ENCODE measurements at regions not wholly inside any gene's neighbourhood (a gene's known extent, or its start where the extent isn't known, plus 50 kb on each side); places are given as distances from the start of the nearest gene placed in this dataset.

DNA sequence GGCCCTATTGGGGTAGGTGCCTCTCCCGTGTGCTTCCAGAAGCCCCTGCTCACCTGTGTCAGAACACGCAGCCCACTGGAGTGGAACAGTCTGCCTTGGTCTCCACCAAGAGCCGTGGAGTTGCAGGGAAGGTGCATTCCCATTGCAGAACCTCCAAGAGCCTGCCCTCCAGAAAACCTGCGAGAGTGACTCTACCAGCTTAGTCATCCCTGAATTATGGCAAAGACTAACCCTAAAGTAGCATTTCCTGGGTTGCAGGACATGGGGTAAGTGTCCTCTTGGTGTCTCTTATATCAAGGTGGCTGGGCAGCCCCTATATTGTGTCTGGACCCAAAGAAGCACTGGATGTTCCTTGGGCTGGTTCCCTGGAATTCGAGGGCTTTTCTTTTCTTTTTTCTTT is 224.6 kb downstream of the BCOR start:
- no peaks in the 10 kb centered on the region for H3K4me1 ChIP-seq (ENCODE audit: control insufficient read depth, low read length)
- H3K27ac ChIP-seq (ENCODE audit: low read depth, low read length) = no peak overlapping the region
- H3F3A ChIP-seq (ENCODE audit: control insufficient read depth, insufficient read depth) = no peaks in the 10 kb centered on the region
- no peaks in the 10 kb centered on the region for H3K36me3 ChIP-seq (ENCODE audit: control insufficient read depth, low read length)
- TF ChIP-seq EZH2phosphoT487 (IDR thresholded peaks at IDR 0.05; ENCODE audit: borderline replicate concordance, low read length) = no peak
- TF ChIP-seq, protein P1, sequence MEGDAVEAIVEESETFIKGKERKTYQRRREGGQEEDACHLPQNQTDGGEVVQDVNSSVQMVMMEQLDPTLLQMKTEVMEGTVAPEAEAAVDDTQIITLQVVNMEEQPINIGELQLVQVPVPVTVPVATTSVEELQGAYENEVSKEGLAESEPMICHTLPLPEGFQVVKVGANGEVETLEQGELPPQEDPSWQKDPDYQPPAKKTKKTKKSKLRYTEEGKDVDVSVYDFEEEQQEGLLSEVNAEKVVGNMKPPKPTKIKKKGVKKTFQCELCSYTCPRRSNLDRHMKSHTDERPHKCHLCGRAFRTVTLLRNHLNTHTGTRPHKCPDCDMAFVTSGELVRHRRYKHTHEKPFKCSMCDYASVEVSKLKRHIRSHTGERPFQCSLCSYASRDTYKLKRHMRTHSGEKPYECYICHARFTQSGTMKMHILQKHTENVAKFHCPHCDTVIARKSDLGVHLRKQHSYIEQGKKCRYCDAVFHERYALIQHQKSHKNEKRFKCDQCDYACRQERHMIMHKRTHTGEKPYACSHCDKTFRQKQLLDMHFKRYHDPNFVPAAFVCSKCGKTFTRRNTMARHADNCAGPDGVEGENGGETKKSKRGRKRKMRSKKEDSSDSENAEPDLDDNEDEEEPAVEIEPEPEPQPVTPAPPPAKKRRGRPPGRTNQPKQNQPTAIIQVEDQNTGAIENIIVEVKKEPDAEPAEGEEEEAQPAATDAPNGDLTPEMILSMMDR (IDR thresholded peaks at IDR 0.05; ENCODE audit: low read depth, low read length, poor library complexity, severe bottlenecking) = no peak
- no peaks in the 10 kb centered on the region for H4K20me1 ChIP-seq (ENCODE audit: control insufficient read depth, insufficient read depth, low read depth, low read length)
- H3K27me3 ChIP-seq (ENCODE audit: control insufficient read depth, low read length) = no peaks in the 10 kb centered on the region
- no peak overlapping the region for H3K4me2 ChIP-seq (ENCODE audit: low read length)
- no peaks in the 10 kb centered on the region for H3K79me2 ChIP-seq (ENCODE audit: control insufficient read depth, low read length)
- no peak overlapping the region for H3K4me3 ChIP-seq (ENCODE audit: low read length)
- H3K9me2 ChIP-seq (replicated peaks; ENCODE audit: control insufficient read depth, low read length) = no peaks in the 10 kb centered on the region
- H3K9me3 ChIP-seq (ENCODE audit: control insufficient read depth, insufficient read depth, low read length) = no peaks in the 10 kb centered on the region

DNA sequence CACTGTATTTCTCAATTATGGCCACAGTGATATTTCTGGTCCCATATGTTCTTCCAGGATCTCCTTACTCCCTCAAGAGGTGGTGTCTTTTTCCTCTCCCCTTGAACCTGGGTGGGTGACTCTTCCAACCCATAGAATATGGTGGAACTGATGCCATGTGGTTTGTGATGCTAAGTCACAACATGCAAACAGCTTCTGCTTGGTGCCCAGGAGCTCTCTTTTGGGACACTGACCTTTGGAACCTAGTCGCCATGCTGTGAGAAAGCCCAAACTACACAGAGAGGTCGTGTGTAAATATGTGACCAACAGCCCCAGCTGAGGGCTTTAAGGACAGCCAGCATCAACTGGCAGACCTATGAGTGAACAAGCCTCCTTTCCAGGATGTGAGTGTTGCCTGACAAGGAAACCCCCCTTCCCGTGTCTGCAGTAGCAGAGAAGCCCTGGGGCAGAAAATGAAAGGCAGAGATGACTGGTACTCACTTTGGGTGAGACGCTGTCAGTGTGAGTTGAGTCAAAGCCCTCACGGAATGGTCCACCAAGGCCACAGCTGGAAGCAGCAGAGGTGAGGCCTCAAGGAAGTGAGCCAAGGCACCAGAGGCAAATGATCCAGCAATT is 223.4 kb downstream of the BCOR start:
- Histone ChIP-seq H3K9me3 (ENCODE audit: control insufficient read depth, insufficient read depth, low read length) (no peaks in the 10 kb centered on the region), H3K4me2 (ENCODE audit: low read length) (no peak overlapping the region), H3K27ac (ENCODE audit: low read depth, low read length) (no peak overlapping the region), H3K36me3 (ENCODE audit: control insufficient read depth, low read length) (no peaks in the 10 kb centered on the region), H3K4me1 (ENCODE audit: control insufficient read depth, low read length) (no peaks in the 10 kb centered on the region), H3K9me2 (replicated peaks; ENCODE audit: control insufficient read depth, low read length) (no peaks in the 10 kb centered on the region), H3F3A (ENCODE audit: control insufficient read depth, insufficient read depth) (no peaks in the 10 kb centered on the region), H3K27me3 (ENCODE audit: control insufficient read depth, low read length) (no peaks in the 10 kb centered on the region), H4K20me1 (ENCODE audit: control insufficient read depth, insufficient read depth, low read depth, low read length) (no peaks in the 10 kb centered on the region), H3K4me3 (ENCODE audit: low read length) (no peak overlapping the region), H3K79me2 (ENCODE audit: control insufficient read depth, low read length) (no peaks in the 10 kb centered on the region)
- TF ChIP-seq, protein P1 (IDR thresholded peaks at IDR 0.05; ENCODE audit: low read depth, low read length, poor library complexity, severe bottlenecking) = no peak
- no peak for TF ChIP-seq EZH2phosphoT487 (IDR thresholded peaks at IDR 0.05; ENCODE audit: borderline replicate concordance, low read length)

DNA sequence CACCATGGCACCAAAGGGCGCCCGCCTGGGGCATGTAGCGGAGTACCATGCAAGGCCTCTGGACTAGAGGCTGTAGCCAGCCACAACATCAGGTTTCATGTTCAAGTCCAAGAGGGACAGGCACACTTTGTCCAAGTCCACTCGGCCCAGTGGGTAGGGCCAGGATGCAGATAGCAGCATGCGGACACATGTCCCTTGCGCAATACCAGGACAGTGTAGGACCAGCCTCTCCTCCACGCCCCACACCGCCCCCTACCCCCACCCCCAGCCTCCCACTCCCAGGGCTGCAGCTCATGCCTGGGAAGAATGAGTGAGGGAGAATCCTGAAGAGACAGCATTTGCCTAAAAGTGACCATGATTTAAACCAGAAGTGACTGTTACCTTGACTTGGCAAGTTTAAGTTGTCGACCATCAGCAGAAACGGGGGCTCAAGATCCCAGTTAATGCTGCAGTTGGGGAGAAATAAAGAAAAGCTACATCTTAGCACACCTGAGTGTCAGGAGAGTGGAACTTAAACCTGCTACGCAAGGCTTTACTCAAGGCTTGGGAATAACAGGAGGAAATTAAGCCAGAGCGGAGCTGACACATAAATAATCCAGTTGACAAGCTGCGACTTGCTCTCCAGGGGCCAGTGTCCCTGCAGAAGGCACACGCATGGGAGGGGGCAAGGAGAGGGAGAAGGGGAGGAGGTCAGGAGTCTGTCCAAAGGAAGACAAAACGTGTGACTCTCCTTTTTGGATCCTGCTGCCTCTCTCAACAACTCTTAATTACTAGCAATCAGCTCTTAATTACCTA is 221.7 kb downstream of the BCOR start:
- Histone ChIP-seq H3F3A (ENCODE audit: control insufficient read depth, insufficient read depth) (no peaks in the 10 kb centered on the region), H3K9me3 (ENCODE audit: control insufficient read depth, insufficient read depth, low read length) (no peaks in the 10 kb centered on the region), H3K36me3 (ENCODE audit: control insufficient read depth, low read length) (no peaks in the 10 kb centered on the region), H3K27ac (ENCODE audit: low read depth, low read length) (no peak overlapping the region), H3K9me2 (replicated peaks; ENCODE audit: control insufficient read depth, low read length) (no peaks in the 10 kb centered on the region), H4K20me1 (ENCODE audit: control insufficient read depth, insufficient read depth, low read depth, low read length) (no peaks in the 10 kb centered on the region), H3K79me2 (ENCODE audit: control insufficient read depth, low read length) (no peaks in the 10 kb centered on the region), H3K27me3 (ENCODE audit: control insufficient read depth, low read length) (no peaks in the 10 kb centered on the region), H3K4me1 (ENCODE audit: control insufficient read depth, low read length) (no peaks in the 10 kb centered on the region), H3K4me3 (ENCODE audit: low read length) (no peak overlapping the region), H3K4me2 (ENCODE audit: low read length) (no peak overlapping the region)
- TF ChIP-seq EZH2phosphoT487 (IDR thresholded peaks at IDR 0.05; ENCODE audit: borderline replicate concordance, low read length) = no peak
- TF ChIP-seq, protein P1 (IDR thresholded peaks at IDR 0.05; ENCODE audit: low read depth, low read length, poor library complexity, severe bottlenecking) = no peak

Measured in DOHH2 (cell line).